Fibroblast of pulmonary artery (primary cell): ENCODE measurements at regions not wholly inside any gene's neighbourhood (a gene's known extent, or its start where the extent isn't known, plus 50 kb on each side); places are given as distances from the start of the nearest gene placed in this dataset.

ENCODE experiments used
- DNase-seq: peaks from one replicate; pipeline ENCODE4 v3.0.0-alpha.2; 2010; ENCODE audit warnings: low read depth
- H3K4me3 ChIP-seq: replicated peaks from 2 replicates; pipeline ENCODE4 v1.5.1; 2011; ENCODE audit warnings: low read depth, mild to moderate bottlenecking, control low read depth, low read length, moderate library complexity
- TF ChIP-seq, protein P1 (sequence below): IDR thresholded peaks from 2 replicates; pipeline ENCODE4 v1.5.1; 2011; ENCODE audit warnings: mild to moderate bottlenecking, control low read depth, low read length, inconsistent platforms; ENCODE audit errors: missing control alignments

DNA sequence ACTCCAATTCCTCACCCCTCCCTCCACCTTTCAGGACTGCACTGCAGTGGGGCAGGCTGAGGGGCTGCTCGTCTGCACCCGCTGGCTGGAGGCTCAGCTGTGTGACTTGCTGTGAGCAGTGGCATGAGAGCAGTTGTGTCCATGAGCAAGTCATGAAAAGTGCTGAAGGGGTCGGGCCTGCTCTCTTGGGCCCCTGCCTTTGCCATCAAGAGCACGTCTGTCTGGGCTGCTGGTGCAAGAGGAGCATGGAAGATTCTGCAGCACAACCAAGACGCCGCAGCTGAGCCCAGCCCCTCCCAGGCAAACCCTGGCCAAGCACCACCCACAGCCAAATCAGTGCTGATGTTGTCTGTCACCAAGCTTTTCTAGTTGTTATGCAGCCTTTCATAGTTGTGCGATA lies 284.3 kb downstream of the TCERG1L start:
- H3K4me3 ChIP-seq = no peak overlapping the region
- DNase-seq = no peak
- TF ChIP-seq, protein P1, sequence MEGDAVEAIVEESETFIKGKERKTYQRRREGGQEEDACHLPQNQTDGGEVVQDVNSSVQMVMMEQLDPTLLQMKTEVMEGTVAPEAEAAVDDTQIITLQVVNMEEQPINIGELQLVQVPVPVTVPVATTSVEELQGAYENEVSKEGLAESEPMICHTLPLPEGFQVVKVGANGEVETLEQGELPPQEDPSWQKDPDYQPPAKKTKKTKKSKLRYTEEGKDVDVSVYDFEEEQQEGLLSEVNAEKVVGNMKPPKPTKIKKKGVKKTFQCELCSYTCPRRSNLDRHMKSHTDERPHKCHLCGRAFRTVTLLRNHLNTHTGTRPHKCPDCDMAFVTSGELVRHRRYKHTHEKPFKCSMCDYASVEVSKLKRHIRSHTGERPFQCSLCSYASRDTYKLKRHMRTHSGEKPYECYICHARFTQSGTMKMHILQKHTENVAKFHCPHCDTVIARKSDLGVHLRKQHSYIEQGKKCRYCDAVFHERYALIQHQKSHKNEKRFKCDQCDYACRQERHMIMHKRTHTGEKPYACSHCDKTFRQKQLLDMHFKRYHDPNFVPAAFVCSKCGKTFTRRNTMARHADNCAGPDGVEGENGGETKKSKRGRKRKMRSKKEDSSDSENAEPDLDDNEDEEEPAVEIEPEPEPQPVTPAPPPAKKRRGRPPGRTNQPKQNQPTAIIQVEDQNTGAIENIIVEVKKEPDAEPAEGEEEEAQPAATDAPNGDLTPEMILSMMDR = no peak

DNA sequence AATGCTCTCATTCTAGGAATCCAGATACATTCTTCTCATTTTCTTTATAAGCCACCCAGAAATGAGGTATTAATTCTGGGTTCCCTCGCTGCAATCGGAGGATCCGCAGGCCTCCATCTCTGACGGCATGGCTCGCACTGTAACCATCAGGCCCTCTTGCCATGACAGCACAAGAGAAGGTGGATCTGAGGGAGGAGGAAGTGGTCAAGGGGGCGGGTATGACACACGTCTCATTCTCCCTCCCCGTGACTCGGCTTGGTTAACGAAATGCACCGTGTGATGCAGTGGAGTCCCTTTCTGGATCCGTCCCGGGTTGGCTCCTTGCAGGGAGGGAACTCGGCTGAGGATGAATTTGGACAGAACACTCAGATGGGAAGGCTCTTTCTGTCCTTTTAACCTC lies 280.2 kb downstream of the TCERG1L start:
- TF ChIP-seq, protein P1 = no peak
- H3K4me3 ChIP-seq = no peak overlapping the region
- no peak for DNase-seq

DNA sequence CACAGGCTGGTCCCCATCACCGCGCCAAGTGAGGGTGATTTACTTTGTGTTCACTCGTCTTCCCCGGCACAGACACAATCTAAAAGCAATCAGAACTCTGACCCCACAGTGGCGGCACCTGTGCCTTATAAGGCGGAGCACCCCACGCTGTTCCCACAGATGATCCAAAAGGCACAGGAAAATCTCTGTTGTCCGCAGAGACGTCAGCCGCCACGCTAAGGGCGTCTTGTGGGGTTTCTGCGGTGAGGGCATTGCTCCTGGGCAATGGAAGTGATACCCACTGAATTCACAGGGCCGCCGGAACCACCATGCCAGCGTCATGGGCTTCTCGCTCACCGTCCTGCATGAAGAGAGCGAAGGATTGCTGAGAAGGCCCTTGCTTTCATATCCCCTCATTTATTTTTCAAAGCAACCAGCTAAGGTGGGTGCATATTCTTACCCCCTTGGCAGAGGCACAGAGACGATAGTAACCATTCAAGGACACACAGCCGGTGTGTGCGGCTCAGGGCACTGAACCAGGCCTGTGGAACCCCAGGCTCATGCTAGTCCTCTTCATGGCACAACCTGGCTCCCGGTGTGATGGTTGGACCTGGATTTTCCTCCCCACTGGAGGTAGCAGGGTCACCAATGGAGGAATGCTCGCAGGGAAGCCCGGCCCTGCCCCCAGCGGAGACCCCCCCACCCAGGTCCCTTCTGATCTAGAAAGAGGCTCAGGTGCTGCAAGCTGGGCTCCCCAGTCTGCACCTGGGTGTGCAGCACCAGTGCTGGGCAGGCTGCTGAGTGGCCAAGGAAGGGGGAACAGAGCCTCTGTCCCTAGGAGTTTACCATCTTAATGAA lies 279.0 kb downstream of the TCERG1L start:
- no peak for DNase-seq
- TF ChIP-seq, protein P1 = no peak
- no peak overlapping the region for H3K4me3 ChIP-seq

DNA sequence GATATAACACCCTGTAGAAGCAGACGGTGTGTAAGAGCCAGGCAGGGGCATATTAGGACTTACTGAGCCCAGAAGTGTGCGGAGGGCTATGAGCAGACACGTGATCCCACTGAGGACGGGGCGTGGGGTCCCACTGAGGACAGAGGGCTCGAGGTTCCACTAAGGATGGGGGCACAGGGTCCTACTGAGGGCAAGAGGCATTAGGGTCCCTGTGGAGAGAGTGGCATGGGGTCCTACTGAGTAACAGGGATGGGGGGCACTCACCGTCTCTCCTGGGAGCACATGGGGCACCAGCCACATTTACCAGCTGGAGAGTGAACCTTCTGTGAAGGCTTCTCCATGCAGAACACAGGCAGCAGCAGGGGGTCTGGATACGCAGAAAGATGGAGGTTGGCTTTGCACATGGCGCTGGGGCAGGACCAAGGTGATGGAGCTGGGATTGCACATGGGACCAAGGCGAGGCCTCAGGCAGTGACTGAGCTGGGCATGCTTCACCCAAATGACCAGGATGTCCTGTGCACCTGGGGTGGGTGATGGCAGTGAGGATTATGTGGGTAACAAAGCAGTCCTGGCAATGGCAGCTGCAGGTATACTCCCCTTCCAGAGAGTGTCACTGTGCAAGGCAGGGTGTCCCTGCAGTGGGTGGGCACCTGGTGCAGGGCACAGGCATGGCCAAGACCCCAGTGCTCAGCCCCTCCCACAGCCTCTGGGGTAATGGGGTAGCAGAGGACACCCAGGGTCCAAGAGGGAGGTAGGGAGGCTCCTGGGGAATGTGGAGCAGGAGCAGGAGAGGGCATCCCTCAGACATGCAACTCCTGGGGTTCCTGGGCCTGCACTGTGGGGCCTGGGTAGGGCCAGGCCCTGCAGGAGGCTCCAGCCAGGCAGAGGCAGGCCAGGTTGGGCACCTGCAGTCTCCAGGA lies 278.1 kb downstream of the TCERG1L start:
- DNase-seq = no peak
- TF ChIP-seq, protein P1 = no peak
- no peak overlapping the region for H3K4me3 ChIP-seq

DNA sequence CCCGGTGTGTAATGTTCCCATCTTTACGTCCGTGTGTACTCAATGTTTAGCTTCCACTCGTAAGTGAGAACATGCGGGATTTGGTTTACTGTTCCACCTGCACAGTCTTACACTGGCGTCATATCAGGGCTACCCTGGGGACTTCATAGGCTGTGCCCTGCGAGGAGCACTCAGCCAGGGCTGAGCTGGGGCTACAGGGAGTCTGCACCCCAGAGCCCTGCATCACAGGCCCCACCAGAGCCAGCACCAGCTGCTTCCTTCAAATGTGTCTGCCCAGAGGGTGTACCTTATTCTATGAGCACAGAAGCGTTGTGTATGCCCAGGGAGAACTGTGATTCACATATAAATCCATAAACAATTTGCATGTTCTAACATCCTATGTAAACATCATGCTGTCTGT lies 277.1 kb downstream of the TCERG1L start:
- H3K4me3 ChIP-seq = no peak overlapping the region
- no peak for DNase-seq
- TF ChIP-seq, protein P1 = no peak

DNA sequence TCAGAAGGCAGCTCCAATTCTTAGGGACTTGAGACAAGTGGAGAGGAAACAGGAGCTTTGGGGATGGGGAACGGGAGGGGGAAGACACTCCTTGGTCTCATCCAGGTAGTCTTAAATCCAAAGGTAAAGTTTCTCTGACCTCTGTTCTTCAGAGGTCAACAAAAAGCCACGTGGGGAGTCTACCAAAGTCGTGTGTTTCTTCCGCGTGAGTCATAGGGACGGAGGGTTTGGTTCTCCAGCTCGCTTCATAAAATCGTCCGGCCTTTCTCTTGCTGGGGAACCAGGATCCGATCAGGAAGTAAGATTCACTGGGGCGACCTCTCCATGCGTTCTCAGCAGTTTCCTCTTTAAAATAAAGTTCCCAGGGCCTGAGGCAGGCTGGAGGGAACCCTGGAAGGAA lies 275.7 kb downstream of the TCERG1L start:
- TF ChIP-seq, protein P1 = no peak
- no peak for DNase-seq
- H3K4me3 ChIP-seq = no peak overlapping the region
